GM21526 (cell line): ENCODE measurements at regions not wholly inside any gene's neighbourhood (a gene's known extent, or its start where the extent isn't known, plus 50 kb on each side); places are given as distances from the start of the nearest gene placed in this dataset.

Experiments used
- ATAC-seq: cut with Tn5 transposase; IDR thresholded peaks from one replicate; pipeline ENCODE4 v1.9.1; 2021; ENCODE audit warnings: moderate library complexity; ENCODE audit not compliant: unreplicated experiment, low FRiP score

GRCh38 chr2:117692001-117692763, 122.3 kb upstream of the DDX18 start:
- ATAC-seq, result no peak

DNA sequence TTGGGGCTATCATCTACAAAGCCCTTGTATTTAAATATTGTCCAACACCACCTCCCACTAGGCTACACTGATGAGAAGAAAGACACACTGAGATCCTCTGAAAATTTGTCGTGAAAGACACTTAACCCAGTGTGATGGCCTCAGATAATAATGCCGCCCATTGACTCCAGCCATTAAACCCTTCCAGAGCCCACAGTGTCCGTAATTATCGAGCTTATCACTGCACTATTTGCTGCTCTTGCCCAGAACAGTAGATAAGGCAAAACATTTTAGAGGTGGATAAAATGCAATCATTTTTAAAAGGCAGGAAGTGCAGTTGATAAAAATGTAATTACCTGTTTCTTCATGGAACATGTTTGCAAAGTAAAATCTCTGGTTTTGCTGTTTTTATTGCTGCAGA, 121.3 kb upstream of the DDX18 start:
- no peak for ATAC-seq

- no peak for ATAC-seq
Measured at GRCh38 chr2:117693651-117694050, 120.8 kb upstream of the DDX18 start.

- no peak for ATAC-seq
Measured at GRCh38 chr2:117698287-117698686, 116.2 kb upstream of the DDX18 start.

DNA sequence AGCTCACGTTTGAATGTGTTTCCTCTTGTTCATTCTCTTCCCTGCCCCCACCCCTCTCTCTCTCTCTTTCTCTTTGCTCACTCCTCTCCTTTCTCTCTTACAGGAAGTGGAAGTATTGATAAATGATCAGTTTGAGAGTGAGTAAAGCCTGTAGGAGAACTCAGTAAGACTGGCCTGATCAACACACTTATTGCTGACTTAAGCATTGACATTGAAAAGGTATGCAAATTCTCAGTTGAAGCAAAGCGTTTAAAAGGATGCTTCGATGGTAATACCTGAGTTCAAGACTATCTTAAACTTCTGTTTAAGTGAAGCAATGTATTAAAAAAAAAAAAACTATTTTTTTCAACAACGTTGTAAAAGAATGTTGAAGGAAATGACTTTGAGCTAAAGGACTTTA, 115.7 kb upstream of the DDX18 start:
- ATAC-seq, result no peak

DNA sequence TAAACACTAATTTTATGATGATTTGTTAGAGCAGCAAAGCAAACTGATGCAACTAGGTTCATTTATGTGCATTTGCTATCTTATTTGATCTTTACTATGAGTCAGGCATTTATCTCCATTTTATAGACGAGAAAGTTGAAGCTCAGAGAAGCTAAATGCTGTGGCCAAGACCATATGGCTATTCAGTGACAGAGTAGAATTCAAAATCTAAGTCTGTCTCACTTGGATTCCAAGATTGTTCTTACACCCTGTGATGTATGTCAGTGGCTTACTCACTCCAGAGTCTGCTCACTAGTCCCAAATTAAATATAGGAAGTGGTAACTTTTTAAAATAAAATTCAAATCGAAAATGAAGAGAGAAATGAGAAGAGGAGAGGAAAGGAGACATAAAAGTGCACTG, 114.0 kb upstream of the DDX18 start:
- no peak for ATAC-seq

DNA sequence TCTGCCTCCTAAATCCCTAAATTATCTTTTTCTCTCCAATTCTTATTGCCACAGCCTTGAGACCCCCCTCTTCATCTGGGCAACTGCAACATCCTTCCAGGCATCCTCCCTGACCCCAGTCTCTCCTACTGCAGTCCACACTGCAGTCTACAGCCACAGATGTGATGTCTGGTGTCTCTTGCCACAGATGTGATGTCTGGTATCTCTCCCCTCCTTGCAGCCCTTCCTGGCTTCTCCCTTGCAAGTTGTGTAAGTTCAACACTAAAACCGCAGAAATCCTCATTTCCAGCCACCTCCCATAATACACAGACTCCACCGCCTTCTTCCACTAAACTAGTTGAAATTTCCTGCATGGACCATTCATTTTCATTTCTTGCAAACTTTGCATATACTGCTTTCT, 113.1 kb upstream of the DDX18 start:
- ATAC-seq, result no peak

DNA sequence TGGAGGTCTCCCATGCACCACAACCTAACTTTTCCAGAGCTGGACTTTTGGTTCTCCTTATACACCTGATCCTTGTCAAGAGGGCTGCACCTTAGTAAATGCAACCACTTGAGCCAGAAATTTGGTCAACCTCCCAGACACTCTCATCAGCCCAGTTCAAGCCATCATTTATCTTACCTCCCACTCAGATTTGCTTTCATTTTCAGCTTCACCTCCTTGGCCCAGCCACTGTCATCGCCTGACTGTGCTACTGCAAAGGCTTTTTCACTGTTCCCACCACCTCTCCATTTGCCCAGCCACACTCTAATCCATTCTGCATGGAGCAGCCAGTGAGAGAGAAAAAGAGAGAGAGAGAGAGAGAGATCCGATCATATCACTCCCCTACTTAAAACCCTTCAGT, 112.4 kb upstream of the DDX18 start:
- no peak for ATAC-seq

- no peak for ATAC-seq
Measured at GRCh38 chr2:117703858-117704257, 110.6 kb upstream of the DDX18 start.

- ATAC-seq, result no peak
Measured at GRCh38 chr2:117704818-117705217, 109.7 kb upstream of the DDX18 start.

GRCh38 chr2:117707874-117708273, 106.6 kb upstream of the DDX18 start:
- ATAC-seq, result no peak

DNA sequence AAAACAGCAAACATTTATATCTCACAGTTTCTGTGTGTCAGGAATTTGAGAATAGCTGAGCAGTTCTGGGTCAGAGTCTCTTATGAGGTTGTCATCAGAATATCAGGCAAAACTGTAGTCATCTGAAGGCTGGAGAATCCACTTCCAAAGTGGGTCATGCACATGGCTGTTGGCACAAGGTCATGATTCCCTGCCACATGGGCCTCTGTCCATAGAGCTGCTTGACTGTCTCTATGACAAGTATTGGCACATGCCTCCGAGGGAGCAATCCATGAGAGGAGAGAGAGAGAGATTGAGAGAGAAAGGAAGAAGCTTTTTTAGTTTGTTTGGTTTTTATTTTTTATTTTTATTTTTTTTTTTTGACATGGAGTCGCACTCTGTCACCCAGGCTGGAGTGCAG, 101.8 kb upstream of the DDX18 start:
- ATAC-seq, result no peak

GRCh38 chr2:117714110-117714509, 100.4 kb upstream of the DDX18 start:
- ATAC-seq, result no peak

GRCh38 chr2:117714745-117715417, 99.6 kb upstream of the DDX18 start:
- ATAC-seq, result no peak

- no peak for ATAC-seq
Measured at GRCh38 chr2:117716505-117716904, 98.0 kb upstream of the DDX18 start.

- ATAC-seq, result no peak
Measured at GRCh38 chr2:117717072-117717471, 97.4 kb upstream of the DDX18 start.

DNA sequence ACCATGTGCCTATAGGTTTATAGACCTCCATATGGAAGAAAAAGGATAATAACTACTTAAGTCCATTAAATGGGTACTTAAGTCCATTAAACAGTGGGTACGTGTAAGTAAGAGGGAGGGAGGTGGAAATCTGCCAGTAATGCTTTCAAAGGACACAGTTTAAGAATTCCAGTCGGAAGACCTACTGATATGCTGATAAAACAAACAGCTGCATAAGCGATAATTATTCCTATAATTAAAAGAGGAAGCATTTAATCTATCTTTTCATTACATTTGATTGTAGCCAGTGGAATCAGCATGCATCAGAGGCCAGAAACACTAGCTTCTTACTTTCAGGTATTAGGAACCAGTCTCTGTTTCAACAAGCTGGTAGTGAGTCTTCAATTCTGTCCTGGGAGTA, 96.4 kb upstream of the DDX18 start:
- no peak for ATAC-seq

DNA sequence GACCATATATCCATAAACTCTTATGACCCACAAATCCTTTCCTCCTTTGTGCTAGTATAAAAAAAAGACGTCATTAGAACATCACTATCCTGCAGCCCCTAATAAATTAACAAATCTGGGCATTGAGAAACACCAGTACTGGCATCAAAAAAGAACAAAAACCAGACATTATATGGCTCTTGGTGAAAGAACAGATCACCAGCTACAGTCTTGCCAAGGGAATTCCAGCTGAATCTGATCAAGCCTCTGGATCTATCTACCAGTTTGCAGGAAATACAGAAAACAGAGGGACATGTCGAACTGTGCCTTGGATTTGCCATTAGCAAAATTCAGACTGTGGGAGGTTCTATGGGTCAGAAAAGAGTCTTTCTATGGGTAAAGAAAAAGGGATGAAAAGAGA, 93.7 kb upstream of the DDX18 start:
- no peak for ATAC-seq

GRCh38 chr2:117723483-117723882, 91.0 kb upstream of the DDX18 start:
- no peak for ATAC-seq

GRCh38 chr2:117723888-117724434, 90.5 kb upstream of the DDX18 start:
- ATAC-seq, result no peak

- no peak for ATAC-seq
Measured at GRCh38 chr2:117726747-117727146, 87.7 kb upstream of the DDX18 start.

DNA sequence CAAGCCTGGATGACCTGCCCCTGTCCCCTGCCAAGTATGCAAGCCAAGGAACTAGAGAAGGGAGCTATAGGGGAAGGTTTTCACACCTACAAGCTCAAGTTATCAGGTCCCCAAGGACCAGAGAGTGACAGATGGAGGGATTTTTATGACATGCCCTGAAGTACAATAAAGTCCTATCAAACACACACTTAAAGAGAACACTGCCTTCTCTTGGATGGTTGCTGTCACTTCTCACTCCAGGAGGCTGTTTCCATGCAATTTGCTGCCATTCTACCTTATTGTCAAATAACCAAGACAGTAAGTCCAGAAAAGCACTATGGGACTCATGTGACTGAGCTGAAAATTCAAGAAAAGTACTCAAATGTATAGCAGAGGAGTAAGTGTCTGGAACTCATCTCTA, 76.6 kb upstream of the DDX18 start:
- ATAC-seq, result no peak
